GM19351 (cell line): ENCODE measurements at regions not wholly inside any gene's neighbourhood (a gene's known extent, or its start where the extent isn't known, plus 50 kb on each side); places are given as distances from the start of the nearest gene placed in this dataset.

Source experiments
- ATAC-seq: cut with Tn5 transposase; IDR thresholded peaks from one replicate; pipeline ENCODE4 v1.9.1; 2021; ENCODE audit warnings: mild to moderate bottlenecking, moderate library complexity; ENCODE audit not compliant: unreplicated experiment

- ATAC-seq: no peak
Observed at GRCh38 chr1:229075716-229076115, 195.2 kb upstream of the RAB4A start.

GRCh38 chr1:229076195-229076594 is 194.7 kb upstream of the RAB4A start:
- ATAC-seq: no peak

- ATAC-seq: no peak
Observed at GRCh38 chr1:229079016-229079595, 191.8 kb upstream of the RAB4A start.

GRCh38 chr1:229080361-229080760 is 190.6 kb upstream of the RAB4A start:
- no peak for ATAC-seq

- ATAC-seq: no peak
Observed at GRCh38 chr1:229085291-229085690, 185.6 kb upstream of the RAB4A start.

GRCh38 chr1:229086091-229086490 is 184.8 kb upstream of the RAB4A start:
- no peak for ATAC-seq

GRCh38 chr1:229086686-229087085 is 184.2 kb upstream of the RAB4A start:
- ATAC-seq: no peak

GRCh38 chr1:229087339-229087738 is 183.6 kb upstream of the RAB4A start:
- ATAC-seq: no peak

- no peak for ATAC-seq
Observed at GRCh38 chr1:229087906-229088305, 183.0 kb upstream of the RAB4A start.

- ATAC-seq: no peak
Observed at GRCh38 chr1:229088711-229089110, 182.2 kb upstream of the RAB4A start.

GRCh38 chr1:229089586-229090208 is 181.2 kb upstream of the RAB4A start:
- ATAC-seq: no peak

GRCh38 chr1:229091721-229092136 is 179.2 kb upstream of the RAB4A start:
- no peak for ATAC-seq

- ATAC-seq: no peak
Observed at GRCh38 chr1:229092377-229093237, 178.3 kb upstream of the RAB4A start.

GRCh38 chr1:229093238-229093540 is 177.7 kb upstream of the RAB4A start:
- no peak for ATAC-seq

GRCh38 chr1:229093609-229094336 is 177.1 kb upstream of the RAB4A start:
- ATAC-seq: no peak

- no peak for ATAC-seq
Observed at GRCh38 chr1:229094476-229095311, 176.2 kb upstream of the RAB4A start.

- ATAC-seq: no peak
Observed at GRCh38 chr1:229095325-229095724, 175.6 kb upstream of the RAB4A start.

GRCh38 chr1:229097356-229097755 is 173.6 kb upstream of the RAB4A start:
- ATAC-seq: no peak

GRCh38 chr1:229098361-229098760 is 172.6 kb upstream of the RAB4A start:
- ATAC-seq: no peak

GRCh38 chr1:229098903-229099578 is 171.9 kb upstream of the RAB4A start:
- no peak for ATAC-seq
